Progenitor cell of endocrine pancreas (in vitro differentiated cells): ENCODE measurements at regions not wholly inside any gene's neighbourhood (a gene's known extent, or its start where the extent isn't known, plus 50 kb on each side); places are given as distances from the start of the nearest gene placed in this dataset.

Source experiments
- DNase-seq: peaks from one replicate; pipeline ENCODE4 v3.0.0; 2021; ENCODE audit warnings: low spot score; ENCODE audit not compliant: unreplicated experiment
- H3K27ac Mint-ChIP-seq: 2 replicates; pipeline ENCODE4 v1.8.0; 2021; ENCODE audit warnings: mild to moderate bottlenecking, moderate library complexity, mixed read lengths
- H3K27me3 Mint-ChIP-seq: 2 replicates; pipeline ENCODE4 v1.8.0; 2021; ENCODE audit warnings: mixed read lengths
- H3K36me3 Mint-ChIP-seq: 2 replicates; pipeline ENCODE4 v1.8.0; 2022; ENCODE audit warnings: mixed read lengths; ENCODE audit not compliant: insufficient read depth
- H3K4me1 Mint-ChIP-seq: 2 replicates; pipeline ENCODE4 v1.8.0; 2021; ENCODE audit warnings: low read depth, mixed read lengths
- H3K4me3 Mint-ChIP-seq: 2 replicates; pipeline ENCODE4 v1.8.0; 2021; ENCODE audit warnings: low read depth, mild to moderate bottlenecking, moderate library complexity, mixed read lengths
- H3K9me3 Mint-ChIP-seq: 2 replicates; pipeline ENCODE4 v1.8.0; 2021; ENCODE audit warnings: low read depth, mixed read lengths
- TF ChIP-seq, protein P1 (sequence below): fragments of 200-600 bp; sonication (generic); IDR thresholded peaks from one replicate; pipeline ENCODE4 v1.5.0; 2021; ENCODE audit warnings: antibody characterized with exemption, mild to moderate bottlenecking; ENCODE audit not compliant: unreplicated experiment

GRCh38 chr1:167166690-167167075, 54.0 kb upstream of the POU2F1 start:
- H3K27me3 Mint-ChIP-seq, result peaks cover 14% of the 10 kb centered on the region
- no peak overlapping the region for H3K4me3 Mint-ChIP-seq
- H3K27ac Mint-ChIP-seq, result no peak overlapping the region
- TF ChIP-seq, protein P1, sequence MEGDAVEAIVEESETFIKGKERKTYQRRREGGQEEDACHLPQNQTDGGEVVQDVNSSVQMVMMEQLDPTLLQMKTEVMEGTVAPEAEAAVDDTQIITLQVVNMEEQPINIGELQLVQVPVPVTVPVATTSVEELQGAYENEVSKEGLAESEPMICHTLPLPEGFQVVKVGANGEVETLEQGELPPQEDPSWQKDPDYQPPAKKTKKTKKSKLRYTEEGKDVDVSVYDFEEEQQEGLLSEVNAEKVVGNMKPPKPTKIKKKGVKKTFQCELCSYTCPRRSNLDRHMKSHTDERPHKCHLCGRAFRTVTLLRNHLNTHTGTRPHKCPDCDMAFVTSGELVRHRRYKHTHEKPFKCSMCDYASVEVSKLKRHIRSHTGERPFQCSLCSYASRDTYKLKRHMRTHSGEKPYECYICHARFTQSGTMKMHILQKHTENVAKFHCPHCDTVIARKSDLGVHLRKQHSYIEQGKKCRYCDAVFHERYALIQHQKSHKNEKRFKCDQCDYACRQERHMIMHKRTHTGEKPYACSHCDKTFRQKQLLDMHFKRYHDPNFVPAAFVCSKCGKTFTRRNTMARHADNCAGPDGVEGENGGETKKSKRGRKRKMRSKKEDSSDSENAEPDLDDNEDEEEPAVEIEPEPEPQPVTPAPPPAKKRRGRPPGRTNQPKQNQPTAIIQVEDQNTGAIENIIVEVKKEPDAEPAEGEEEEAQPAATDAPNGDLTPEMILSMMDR, result no peak
- DNase-seq, result no peak
- H3K4me1 Mint-ChIP-seq, result peaks cover 32% of the 10 kb centered on the region
- H3K9me3 Mint-ChIP-seq, result no peaks in the 10 kb centered on the region
- no peaks in the 10 kb centered on the region for H3K36me3 Mint-ChIP-seq

DNA sequence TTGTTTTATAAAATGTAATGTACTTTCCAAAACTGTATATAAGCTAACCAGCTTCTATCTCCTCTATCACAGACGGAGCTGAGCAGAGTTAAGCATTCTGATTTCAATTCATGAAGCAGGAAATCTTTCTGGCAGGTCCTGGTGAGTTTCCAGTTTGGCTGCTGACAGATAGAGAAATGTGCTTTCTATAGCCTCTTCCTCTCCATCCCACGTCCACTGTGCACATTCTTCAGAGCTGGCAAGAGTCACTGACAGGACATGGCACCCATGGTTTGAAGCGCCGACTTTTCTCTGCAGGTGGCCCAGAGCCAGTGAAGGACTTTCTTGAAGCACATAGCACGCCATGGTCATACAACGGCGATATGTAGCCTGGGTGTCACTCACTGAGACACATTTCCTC, 52.3 kb upstream of the POU2F1 start:
- Mint-ChIP-seq H3K9me3 (no peaks in the 10 kb centered on the region), H3K27me3 (peaks cover 14% of the 10 kb centered on the region), H3K36me3 (no peaks in the 10 kb centered on the region), H3K4me1 (peaks cover 19% of the 10 kb centered on the region), H3K4me3 (no peak overlapping the region), H3K27ac (no peak overlapping the region)
- TF ChIP-seq, protein P1, result no peak
- DNase-seq, result no peak

DNA sequence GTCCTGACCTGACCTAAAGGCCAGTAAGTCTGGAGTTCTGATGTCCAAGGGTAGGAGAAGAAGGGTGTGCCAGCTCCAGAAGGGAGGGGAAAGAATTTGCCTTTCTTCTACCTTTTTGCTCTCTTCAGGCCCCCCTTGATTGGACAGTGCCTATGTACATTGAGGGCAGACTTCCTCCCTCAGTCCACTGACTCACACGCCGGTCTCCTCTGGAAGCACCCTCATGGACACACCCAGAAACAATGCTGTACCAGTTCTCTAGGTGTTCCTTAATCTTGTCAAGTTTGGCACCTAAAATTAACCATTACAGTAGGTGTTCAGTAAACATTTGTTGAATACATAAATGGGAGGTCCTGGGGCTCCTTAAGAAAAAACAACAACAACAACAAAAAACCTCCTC, 51.0 kb upstream of the POU2F1 start:
- Mint-ChIP-seq H3K36me3 (no peaks in the 10 kb centered on the region), H3K27me3 (peaks cover 20% of the 10 kb centered on the region), H3K9me3 (no peaks in the 10 kb centered on the region), H3K27ac (no peak overlapping the region), H3K4me3 (no peak overlapping the region), H3K4me1 (peaks cover 14% of the 10 kb centered on the region)
- TF ChIP-seq, protein P1, result no peak
- DNase-seq, result no peak
